Lung microvascular endothelial cell (primary cell): ENCODE measurements at regions not wholly inside any gene's neighbourhood (a gene's known extent, or its start where the extent isn't known, plus 50 kb on each side); places are given as distances from the start of the nearest gene placed in this dataset.
"Not testable (repeated sequence)": the region's sequence is repeated elsewhere in the genome, so short reads cannot be mapped to it uniquely, and the experiment has no call there.

Experiments used
- DNase-seq, 2 donors: peaks; one replicate each; pipeline versions ENCODE4 v3.0.0 to v3.0.0-alpha.2; 2010; ENCODE audit warnings: low read depth in 2 of 2

DNA sequence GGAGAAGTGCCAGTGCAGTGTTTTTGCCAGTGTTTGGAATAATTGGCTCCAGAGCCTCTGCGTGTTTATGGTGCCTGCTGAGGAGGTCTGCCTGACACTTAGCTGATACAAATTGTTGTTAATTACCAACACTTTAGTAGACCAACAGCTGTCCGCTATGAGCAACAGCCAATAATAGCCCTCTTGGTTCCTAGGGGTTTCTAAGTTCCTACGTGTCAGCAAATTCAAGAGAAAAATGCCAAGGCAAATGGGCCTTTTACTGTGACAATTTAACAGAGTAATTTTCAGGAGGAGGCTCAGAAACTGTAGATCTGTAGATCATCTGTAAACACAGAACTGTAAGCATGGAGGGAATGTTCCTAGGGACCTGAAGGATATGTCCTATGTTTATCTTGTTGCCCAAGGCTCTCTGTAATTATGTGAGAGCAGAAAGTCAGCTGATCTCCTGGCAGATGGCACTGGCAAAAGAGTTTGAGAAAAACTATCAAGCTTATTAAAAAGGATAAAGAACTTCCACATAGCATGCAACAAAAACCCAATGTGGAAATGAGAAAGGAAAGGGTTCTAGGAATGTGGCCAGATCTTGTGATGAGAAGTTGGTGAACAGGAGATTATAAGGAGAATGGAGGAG lies 157.7 kb downstream of the GJA1 start:
- no peak for DNase-seq

- no peak for DNase-seq
These were observed 158.6 kb downstream of the GJA1 start for GRCh38 chr6:121594053-121594452.

DNA sequence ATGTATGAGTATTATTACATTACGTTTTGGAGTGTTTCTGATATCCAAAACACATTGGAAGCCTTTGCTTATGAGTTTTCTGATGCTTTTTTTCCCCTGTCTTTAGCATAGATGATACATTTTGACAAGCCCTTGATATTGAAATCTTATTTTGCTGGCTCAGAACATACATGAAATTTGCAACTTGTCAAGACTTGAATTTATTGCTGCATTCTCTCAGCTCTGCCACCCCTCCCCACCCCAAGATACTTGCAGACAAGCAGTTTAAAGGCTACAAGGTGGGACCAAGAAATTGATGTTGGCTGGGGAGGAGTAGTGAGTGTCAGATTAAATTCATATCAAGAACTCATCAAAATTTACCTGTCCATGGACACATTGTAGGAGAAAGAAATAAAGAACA lies 160.2 kb downstream of the GJA1 start:
- DNase-seq = no peak

GRCh38 chr6:121596441-121596840 lies 161.0 kb downstream of the GJA1 start:
- DNase-seq = no peak

DNA sequence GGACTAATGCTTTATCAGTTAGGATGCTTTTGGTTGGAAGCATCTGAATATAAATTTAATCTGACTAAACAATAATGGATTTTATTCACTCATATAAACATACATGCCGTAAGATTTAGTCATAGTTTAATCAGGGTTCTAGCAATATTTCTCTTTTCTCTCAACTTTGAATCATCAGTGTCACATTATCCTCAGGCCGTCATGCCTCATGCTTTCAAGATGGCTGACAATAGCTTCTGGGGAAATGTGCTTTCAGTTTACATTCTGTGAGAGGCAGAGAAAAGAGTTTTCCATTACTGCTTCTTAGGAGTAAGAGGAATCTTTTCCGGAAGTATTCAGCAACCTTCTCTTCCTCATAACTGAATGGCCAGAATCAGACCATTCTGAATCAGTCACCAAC lies 162.2 kb downstream of the GJA1 start:
- DNase-seq = no peak

DNA sequence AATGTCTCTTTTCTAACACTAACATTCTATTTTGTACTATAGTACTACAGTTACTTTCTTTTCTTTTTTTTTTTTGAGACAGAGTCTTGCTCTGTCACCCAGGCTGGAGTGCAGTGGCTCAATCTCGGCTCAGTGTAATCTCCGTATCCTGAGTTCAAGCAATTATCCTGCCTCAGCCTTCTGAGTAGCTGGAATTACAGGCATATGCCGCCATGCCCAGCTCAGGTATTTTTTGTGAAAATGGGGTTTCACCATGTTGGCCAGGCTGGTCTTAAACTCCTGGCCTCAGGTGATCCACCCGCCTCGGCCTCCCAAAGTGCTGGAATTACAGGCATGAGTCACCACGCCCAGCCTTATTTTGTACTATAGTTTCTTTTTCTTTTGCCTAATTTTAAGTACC lies 163.9 kb downstream of the GJA1 start:
- DNase-seq = not testable (repeated sequence)

GRCh38 chr6:121600389-121601168 lies 165.1 kb downstream of the GJA1 start:
- DNase-seq = no peak

DNA sequence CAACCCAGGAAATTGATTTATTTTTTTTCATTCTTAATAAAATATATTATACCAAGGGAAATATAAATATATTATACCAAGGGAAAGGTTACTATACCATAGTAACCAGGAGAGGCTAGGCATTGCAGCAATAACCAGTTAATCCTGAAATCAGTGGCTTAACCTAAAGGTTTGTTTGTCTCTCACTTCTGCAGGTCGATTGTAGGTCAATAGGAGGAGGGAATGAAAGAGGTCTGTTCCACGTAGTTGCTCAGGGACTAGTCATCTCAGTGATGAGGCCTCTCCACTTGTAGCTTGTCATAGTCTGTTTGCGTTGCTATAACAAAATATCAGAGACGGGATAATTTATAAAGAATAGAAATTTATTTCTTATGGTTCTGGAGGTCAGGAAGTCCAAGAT lies 168.0 kb downstream of the GJA1 start:
- DNase-seq = no peak

DNA sequence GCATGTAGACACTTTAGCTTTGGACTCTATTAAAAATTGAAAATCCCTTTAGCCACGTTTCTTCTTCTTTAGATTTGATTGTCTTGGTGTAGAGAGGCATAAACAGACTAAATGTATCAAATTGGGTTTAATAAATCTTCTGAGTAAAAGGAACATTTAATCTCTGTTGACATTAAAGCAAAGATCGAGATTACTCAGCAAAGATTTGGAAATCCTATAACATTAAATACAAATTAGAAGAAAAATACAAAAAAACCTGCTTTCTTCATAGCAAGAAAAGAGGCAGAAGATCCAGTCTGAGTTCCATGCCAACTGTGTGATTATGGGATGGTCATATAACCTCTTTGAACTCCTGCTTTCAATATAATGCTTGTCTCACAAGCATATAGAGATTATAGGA lies 172.3 kb downstream of the GJA1 start:
- DNase-seq = no peak

DNA sequence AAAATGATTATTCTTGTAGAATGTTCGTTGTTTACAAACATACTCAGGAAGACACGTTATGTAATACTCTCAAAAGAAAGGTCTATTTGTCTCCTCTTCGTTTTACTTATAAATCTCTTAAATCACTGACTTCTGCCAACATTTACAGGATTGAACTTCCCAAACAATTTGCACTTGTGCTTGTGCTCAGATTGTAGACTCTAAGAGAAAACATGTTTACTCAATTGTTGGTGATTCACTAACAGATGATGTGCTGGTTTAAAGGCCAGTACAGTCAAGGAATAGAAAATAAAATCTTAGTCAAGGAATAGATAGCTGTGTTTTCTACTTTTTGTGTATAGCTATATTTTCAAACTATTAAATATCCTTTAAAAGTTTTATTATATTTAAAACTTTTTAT lies 172.8 kb downstream of the GJA1 start:
- peak in 1 of 2 donors; percentile 7 for DNase-seq

- no peak for DNase-seq
These were observed 173.8 kb downstream of the GJA1 start for GRCh38 chr6:121609281-121609680.

GRCh38 chr6:121612927-121613326 lies 177.5 kb downstream of the GJA1 start:
- DNase-seq = no peak

GRCh38 chr6:121614115-121614514 lies 178.7 kb downstream of the GJA1 start:
- DNase-seq = no peak

- DNase-seq = peak; percentile 26 to 50
These were observed 180.0 kb downstream of the GJA1 start for GRCh38 chr6:121615493-121615892.

DNA sequence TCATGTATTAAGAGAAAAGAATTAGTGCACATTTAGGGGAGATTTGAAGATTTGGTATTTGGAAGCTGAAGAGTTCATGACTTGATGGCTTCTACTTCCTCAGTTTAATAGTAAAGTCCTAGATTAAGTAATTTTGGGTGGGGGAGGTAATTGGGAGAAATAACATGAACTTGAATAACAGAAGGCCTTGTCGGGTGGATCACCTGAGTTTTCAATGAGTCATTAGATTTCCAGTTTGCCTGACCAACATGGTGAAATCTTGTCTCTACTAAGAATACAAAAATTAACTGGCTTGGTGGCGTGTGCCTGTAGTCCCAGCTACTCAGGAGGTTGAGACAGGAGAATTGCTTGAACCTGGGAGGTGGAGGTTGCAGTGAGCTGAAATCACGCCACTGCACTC lies 181.0 kb downstream of the GJA1 start:
- DNase-seq = no peak

DNA sequence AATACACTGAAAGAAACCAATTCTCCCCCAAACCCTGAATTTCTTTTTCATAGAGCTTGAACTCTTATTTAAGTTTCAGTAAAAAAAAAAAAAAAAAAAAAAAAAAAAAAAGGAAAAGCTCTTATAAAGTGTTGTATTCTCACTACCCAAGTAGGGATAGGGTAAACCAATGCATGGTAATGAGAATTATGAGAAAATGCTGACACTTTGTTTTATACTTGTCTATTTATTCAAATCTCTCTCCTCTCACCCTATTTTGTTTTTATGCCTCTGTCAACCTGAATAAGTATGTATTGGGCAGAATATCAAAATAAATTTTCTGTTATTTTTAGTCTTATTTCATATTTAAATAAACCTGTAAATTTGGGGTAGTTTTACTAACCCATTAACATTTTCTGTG lies 181.9 kb downstream of the GJA1 start:
- DNase-seq = no peak

GRCh38 chr6:121619013-121619412 lies 183.6 kb downstream of the GJA1 start:
- no peak for DNase-seq

- no peak for DNase-seq
These were observed 184.7 kb downstream of the GJA1 start for GRCh38 chr6:121619987-121620740.

DNA sequence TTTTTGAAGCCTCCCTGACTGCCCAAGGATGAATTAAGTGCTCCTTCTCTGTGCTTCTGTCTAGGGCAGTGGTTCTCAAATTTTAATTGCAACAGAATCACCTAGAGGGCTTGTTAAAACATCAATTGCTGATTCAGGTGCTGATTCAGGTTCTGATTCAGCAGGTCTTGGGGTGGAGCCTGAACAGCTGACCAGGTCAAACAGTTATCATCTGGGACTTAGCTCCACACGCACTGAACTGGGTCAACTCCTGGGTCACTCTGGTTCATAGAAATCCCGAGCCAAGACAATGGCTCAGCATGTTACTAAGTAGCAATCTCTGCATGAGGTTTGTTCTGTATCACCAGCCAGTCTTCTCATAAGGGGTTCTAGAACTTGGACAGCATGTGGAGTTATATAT lies 192.3 kb downstream of the GJA1 start:
- DNase-seq = no peak

- peak in 1 of 2 donors; percentile 81 for DNase-seq
These were observed 195.3 kb downstream of the GJA1 start for GRCh38 chr6:121630716-121631115.

DNA sequence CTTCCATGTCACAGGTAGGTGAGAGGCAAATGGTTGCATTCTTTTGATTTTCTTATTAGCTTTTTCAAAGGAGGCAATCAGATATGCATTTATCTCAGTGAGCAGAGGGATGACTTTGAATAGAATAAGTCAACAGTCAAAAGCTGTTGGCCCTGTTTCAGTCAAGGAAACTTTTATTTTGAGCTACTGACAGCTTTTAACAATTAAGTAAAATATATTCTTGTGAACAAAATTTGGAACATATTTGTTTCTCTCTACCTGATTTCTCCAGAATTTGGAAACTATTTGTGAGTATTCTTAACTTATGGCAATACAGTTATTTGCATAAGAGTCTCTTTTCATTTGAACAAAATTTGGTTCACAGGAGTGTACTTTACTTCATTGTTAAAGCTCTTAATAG lies 196.3 kb downstream of the GJA1 start:
- not testable (repeated sequence) for DNase-seq

DNA sequence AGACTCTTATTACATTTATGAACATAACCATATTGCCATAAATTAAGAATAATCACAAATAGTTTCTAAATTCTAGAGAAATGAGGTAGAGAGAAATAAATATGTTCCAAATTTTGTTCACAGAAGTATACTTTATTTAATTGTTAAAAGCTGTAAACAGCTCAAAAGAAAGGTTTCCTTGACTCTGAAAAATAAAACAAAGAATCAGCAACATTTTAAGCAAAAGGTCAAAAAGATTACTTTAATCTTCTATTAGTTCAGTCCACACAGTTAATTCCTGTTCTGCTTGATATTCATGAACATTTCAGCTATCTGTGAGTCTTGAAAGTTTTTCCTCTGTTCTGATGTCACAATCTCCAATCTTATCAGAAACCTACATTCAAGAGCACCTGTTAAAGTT lies 197.9 kb downstream of the GJA1 start:
- no peak for DNase-seq

- not testable (repeated sequence) for DNase-seq
These were observed 199.1 kb downstream of the GJA1 start for GRCh38 chr6:121634586-121634985.
